ENCODE measurements at regions not wholly inside any gene's neighbourhood (a gene's known extent, or its start where the extent isn't known, plus 50 kb on each side); places are given as distances from the start of the nearest gene placed in this dataset.

- H3K4me1 Mint-ChIP-seq, result peaks cover 25% of the 10 kb centered on the region
Observed at GRCh38 chr6:167509853-167510220, 185.0 kb downstream of the TTLL2 start.

DNA sequence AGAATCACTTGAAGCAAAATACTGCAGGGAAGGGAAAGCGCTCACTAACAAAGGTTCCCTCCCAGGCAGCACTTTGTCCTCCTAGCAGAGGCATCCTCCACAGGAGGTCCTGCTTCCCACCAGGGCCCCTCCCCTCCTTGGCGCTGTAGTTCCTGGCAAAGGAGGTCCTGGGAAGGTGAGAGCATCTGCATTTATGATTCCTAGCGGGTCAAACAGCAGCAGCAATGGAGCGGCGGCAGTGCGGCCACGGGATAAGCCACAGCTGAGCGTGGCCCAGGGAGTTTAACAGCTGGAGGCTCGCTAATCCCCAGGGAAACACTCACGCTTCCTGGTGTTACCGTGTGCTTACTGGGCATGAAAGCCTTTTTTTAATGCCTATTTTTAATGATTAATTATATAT, 185.8 kb downstream of the TTLL2 start:
- TF ChIP-seq, protein P1, sequence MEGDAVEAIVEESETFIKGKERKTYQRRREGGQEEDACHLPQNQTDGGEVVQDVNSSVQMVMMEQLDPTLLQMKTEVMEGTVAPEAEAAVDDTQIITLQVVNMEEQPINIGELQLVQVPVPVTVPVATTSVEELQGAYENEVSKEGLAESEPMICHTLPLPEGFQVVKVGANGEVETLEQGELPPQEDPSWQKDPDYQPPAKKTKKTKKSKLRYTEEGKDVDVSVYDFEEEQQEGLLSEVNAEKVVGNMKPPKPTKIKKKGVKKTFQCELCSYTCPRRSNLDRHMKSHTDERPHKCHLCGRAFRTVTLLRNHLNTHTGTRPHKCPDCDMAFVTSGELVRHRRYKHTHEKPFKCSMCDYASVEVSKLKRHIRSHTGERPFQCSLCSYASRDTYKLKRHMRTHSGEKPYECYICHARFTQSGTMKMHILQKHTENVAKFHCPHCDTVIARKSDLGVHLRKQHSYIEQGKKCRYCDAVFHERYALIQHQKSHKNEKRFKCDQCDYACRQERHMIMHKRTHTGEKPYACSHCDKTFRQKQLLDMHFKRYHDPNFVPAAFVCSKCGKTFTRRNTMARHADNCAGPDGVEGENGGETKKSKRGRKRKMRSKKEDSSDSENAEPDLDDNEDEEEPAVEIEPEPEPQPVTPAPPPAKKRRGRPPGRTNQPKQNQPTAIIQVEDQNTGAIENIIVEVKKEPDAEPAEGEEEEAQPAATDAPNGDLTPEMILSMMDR (IDR thresholded peaks at IDR 0.05; ENCODE audit: unreplicated experiment), result no peak
- Mint-ChIP-seq H3K36me3 (no peaks in the 10 kb centered on the region), H3K4me1 (peaks cover 23% of the 10 kb centered on the region), H3K4me3 (no peak overlapping the region), H3K9me3 (no peaks in the 10 kb centered on the region), H3K27me3 (ENCODE audit: low read depth) (peaks cover 23% of the 10 kb centered on the region), H3K27ac (no peak overlapping the region)
- DNase-seq (ENCODE audit: low spot score in 2 of 2, unreplicated experiment in 2 of 2), result no peak

More at GRCh38 chr6:167509853-167510220, 185.0 kb downstream of the TTLL2 start:
- Mint-ChIP-seq H3K9me3 (no peaks in the 10 kb centered on the region), H3K27ac (no peak overlapping the region), H3K27me3 (ENCODE audit: low read depth) (peaks cover 23% of the 10 kb centered on the region), H3K36me3 (no peaks in the 10 kb centered on the region), H3K4me3 (no peak overlapping the region)
- TF ChIP-seq, protein P1 (IDR thresholded peaks at IDR 0.05; ENCODE audit: unreplicated experiment), result no peak
- no peak for DNase-seq (ENCODE audit: low spot score in 2 of 2, unreplicated experiment in 2 of 2)

DNA sequence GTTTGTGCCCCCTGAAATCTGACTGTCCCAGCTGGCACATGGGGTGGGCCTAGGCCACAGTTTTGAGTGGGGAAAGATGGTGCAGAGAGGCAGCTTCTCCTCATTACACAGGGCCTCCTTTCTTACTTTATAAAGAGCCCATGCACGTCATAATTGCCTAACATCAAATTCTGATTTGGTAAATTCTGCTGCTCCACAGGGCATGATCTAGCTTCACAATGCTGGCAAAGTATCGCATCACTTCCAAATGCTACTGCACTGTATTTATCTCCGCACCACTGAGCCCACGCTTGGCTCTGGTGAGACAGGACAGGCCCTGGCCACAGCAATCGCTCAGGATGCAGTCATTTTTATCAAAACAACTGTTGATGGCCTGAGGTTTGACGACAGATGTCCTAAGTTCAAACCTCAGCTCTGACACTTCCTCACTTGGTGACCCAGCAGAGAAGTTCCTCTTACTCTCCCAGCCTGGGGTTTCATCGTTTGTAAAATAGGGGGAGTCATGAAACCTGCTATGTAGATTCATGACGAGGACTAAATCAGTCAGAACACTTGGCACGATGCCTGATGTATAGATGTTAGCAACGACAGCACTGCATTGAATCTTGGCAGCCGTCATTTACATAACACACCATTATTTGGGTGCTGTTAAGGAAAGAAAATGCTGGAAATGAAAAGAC, 187.9 kb downstream of the TTLL2 start:
- H3K9me3 Mint-ChIP-seq, result no peaks in the 10 kb centered on the region

GRCh38 chr6:167513778-167514177, 188.9 kb downstream of the TTLL2 start:
- peaks cover 17% of the 10 kb centered on the region for H3K27me3 Mint-ChIP-seq (ENCODE audit: low read depth)
- peak overlapping the region; percentile 88 for H3K27ac Mint-ChIP-seq
- no peak for DNase-seq (ENCODE audit: low spot score in 2 of 2, unreplicated experiment in 2 of 2)
- no peak overlapping the region for H3K4me3 Mint-ChIP-seq
- H3K4me1 Mint-ChIP-seq, result peaks cover 22% of the 10 kb centered on the region
- no peaks in the 10 kb centered on the region for H3K36me3 Mint-ChIP-seq
- TF ChIP-seq, protein P1 (IDR thresholded peaks at IDR 0.05; ENCODE audit: unreplicated experiment), result no peak
- H3K9me3 Mint-ChIP-seq, result no peaks in the 10 kb centered on the region

More for the DNA sequence above, 187.9 kb downstream of the TTLL2 start:
- Mint-ChIP-seq H3K27me3 (ENCODE audit: low read depth) (peaks cover 17% of the 10 kb centered on the region), H3K4me1 (peaks cover 21% of the 10 kb centered on the region), H3K36me3 (no peaks in the 10 kb centered on the region), H3K4me3 (no peak overlapping the region), H3K27ac (peak overlapping the region; percentile 88)
- TF ChIP-seq, protein P1 (IDR thresholded peaks at IDR 0.05; ENCODE audit: unreplicated experiment), result no peak
- no peak for DNase-seq (ENCODE audit: low spot score in 2 of 2, unreplicated experiment in 2 of 2)

GRCh38 chr6:167514524-167514923, 189.6 kb downstream of the TTLL2 start:
- TF ChIP-seq, protein P1 (IDR thresholded peaks at IDR 0.05; ENCODE audit: unreplicated experiment), result no peak
- H3K36me3 Mint-ChIP-seq, result no peaks in the 10 kb centered on the region
- peaks cover 23% of the 10 kb centered on the region for H3K4me1 Mint-ChIP-seq
- DNase-seq (ENCODE audit: low spot score in 2 of 2, unreplicated experiment in 2 of 2), result no peak
- no peak overlapping the region for H3K4me3 Mint-ChIP-seq
- peaks cover 10% of the 10 kb centered on the region for H3K27me3 Mint-ChIP-seq (ENCODE audit: low read depth)
- H3K9me3 Mint-ChIP-seq, result no peaks in the 10 kb centered on the region
- H3K27ac Mint-ChIP-seq, result no peak overlapping the region

Measured in mesothelial cell of epicardium (in vitro differentiated cells).